SK-N-SH treated with all-trans-retinoic acid at 6 μM for 48 hours (cell line): ENCODE measurements at regions not wholly inside any gene's neighbourhood (a gene's known extent, or its start where the extent isn't known, plus 50 kb on each side); places are given as distances from the start of the nearest gene placed in this dataset.

Experiments used
- ATAC-seq: fragments of 200-7000 bp; cut with Tn5 transposase; 3 replicates; pipeline ENCODE4 v1.9.1; 2020; ENCODE audit warnings: mild to moderate bottlenecking, moderate library complexity
- ARNTL ChIP-seq: fragments of 450-650 bp; formaldehyde crosslinking; IDR thresholded peaks from 2 replicates; pipeline ENCODE4 v1.5.0; 2020; ENCODE audit warnings: low read depth, mild to moderate bottlenecking, moderate library complexity, borderline replicate concordance
- BACH2 ChIP-seq: fragments of 250-450 bp; sonication (Bioruptor Pico); IDR thresholded peaks from 2 replicates; pipeline ENCODE4 v1.9.0; 2021; ENCODE audit warnings: mild to moderate bottlenecking, borderline replicate concordance
- CSDC2 ChIP-seq: fragments of 250-450 bp; sonication (Bioruptor Pico); IDR thresholded peaks from 2 replicates; pipeline ENCODE4 v1.5.0; 2020; ENCODE audit warnings: mild to moderate bottlenecking, moderate library complexity
- ESRRG ChIP-seq: fragments of 250-450 bp; sonication (Bioruptor Pico); IDR thresholded peaks from 2 replicates; pipeline ENCODE4 v1.6.1; 2021; ENCODE audit warnings: mild to moderate bottlenecking
- GLIS3 ChIP-seq: fragments of 250-450 bp; sonication (Bioruptor Pico); IDR thresholded peaks from 2 replicates; pipeline ENCODE4 v1.5.0; 2020; ENCODE audit warnings: mild to moderate bottlenecking, moderate library complexity
- ISL1 ChIP-seq: fragments of 250-450 bp; sonication (Bioruptor Pico); IDR thresholded peaks from 2 replicates; pipeline ENCODE4 v2.1.2; 2022; ENCODE audit warnings: mild to moderate bottlenecking, moderate library complexity
- OSR1 ChIP-seq: fragments of 250-450 bp; sonication (Bioruptor Pico); IDR thresholded peaks from 2 replicates; pipeline ENCODE4 v1.8.0; 2022; ENCODE audit warnings: moderate library complexity, mild to moderate bottlenecking, inconsistent platforms
- PPARA ChIP-seq: fragments of 250-450 bp; sonication (Bioruptor Pico); IDR thresholded peaks from 2 replicates; pipeline ENCODE4 v1.5.0; 2020; ENCODE audit warnings: mild to moderate bottlenecking, borderline replicate concordance
- RARB ChIP-seq: fragments of 250-450 bp; sonication (Bioruptor Pico); IDR thresholded peaks from 2 replicates; pipeline ENCODE4 v1.8.0; 2021; ENCODE audit warnings: mild to moderate bottlenecking, moderate library complexity
- SNAI2 ChIP-seq: fragments of 250-450 bp; sonication (Bioruptor Pico); IDR thresholded peaks from 2 replicates; pipeline ENCODE4 v1.5.0; 2020; ENCODE audit warnings: mild to moderate bottlenecking, moderate library complexity
- TCF4 ChIP-seq: fragments of 250-450 bp; sonication (Bioruptor Pico); IDR thresholded peaks from 2 replicates; pipeline ENCODE4 v1.8.0; 2021; ENCODE audit warnings: mild to moderate bottlenecking, moderate library complexity, borderline replicate concordance
- TOX ChIP-seq: fragments of 250-450 bp; sonication (Bioruptor Pico); IDR thresholded peaks from 2 replicates; pipeline ENCODE4 v1.8.0; 2021; ENCODE audit warnings: mild to moderate bottlenecking, moderate library complexity, borderline replicate concordance
- ZFP30 ChIP-seq: fragments of 450-650 bp; formaldehyde crosslinking; IDR thresholded peaks from 2 replicates; pipeline ENCODE4 v1.5.0; 2022; ENCODE audit warnings: mild to moderate bottlenecking, moderate library complexity
- ZNF565 ChIP-seq: fragments of 450-650 bp; formaldehyde crosslinking; conservative IDR thresholded peaks from 2 replicates; pipeline ENCODE4 v1.5.0; 2020; ENCODE audit warnings: low read depth, mild to moderate bottlenecking, moderate library complexity
- ZNF70 ChIP-seq: fragments of 450-650 bp; formaldehyde crosslinking; IDR thresholded peaks from 2 replicates; pipeline ENCODE4 v1.5.0; 2020; ENCODE audit warnings: mild to moderate bottlenecking, moderate library complexity
- ZNF8 ChIP-seq: fragments of 450-650 bp; formaldehyde crosslinking; IDR thresholded peaks from 2 replicates; pipeline ENCODE4 v1.5.0; 2020; ENCODE audit warnings: mild to moderate bottlenecking, moderate library complexity
- TF ChIP-seq, protein P1 (sequence below): fragments of 250-450 bp; sonication (Bioruptor Pico); IDR thresholded peaks from 2 replicates; pipeline ENCODE4 v1.5.0; 2020; ENCODE audit warnings: mild to moderate bottlenecking, moderate library complexity
- TF ChIP-seq, protein P2 (sequence below): fragments of 250-450 bp; sonication (Bioruptor Pico); IDR thresholded peaks from 2 replicates; pipeline ENCODE4 v1.5.1; 2021; ENCODE audit warnings: mild to moderate bottlenecking, moderate library complexity
- TF ChIP-seq, protein P3 (sequence below): fragments of 250-450 bp; sonication (Bioruptor Pico); IDR thresholded peaks from 2 replicates; pipeline ENCODE4 v1.8.0; 2021; ENCODE audit warnings: low read depth, mild to moderate bottlenecking, moderate library complexity, borderline replicate concordance
- TF ChIP-seq, protein P4 (sequence below): fragments of 250-450 bp; sonication (Bioruptor Pico); IDR thresholded peaks from 2 replicates; pipeline ENCODE4 v1.5.1; 2020; ENCODE audit warnings: low read depth, mild to moderate bottlenecking, moderate library complexity
- TF ChIP-seq, protein P5 (sequence below): fragments of 250-450 bp; sonication (Bioruptor Pico); IDR thresholded peaks from 2 replicates; pipeline ENCODE4 v1.8.0; 2020; ENCODE audit warnings: mild to moderate bottlenecking, moderate library complexity, borderline replicate concordance

DNA sequence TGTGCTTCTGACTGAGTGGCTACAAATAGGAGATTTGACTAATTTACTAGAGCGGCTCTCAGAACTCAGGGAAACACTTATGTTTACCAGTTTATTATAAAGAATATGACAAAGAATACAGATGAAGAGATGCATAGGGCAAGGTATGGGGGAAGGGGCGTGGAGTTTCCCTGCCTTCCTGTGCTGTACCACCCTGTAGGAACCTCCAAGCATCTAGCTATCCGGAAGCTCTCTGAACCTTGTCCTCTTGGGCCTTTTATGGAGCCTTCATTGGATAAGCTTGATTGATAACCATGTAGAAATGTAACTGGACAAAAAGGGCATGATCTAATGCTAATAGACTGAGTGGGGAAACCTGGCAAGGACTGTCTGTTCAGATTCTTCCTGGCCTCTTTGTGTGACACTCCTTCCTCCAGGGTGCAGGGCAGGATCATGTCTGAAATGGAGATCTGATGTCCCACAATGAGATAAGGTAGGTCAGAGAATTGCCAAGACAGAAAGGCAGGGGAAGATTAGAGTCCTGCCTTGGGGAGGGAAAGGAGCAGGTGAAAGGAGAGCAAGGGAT is 101.8 kb upstream of the NPAS2 start (continued):
- TF ChIP-seq, protein P1, sequence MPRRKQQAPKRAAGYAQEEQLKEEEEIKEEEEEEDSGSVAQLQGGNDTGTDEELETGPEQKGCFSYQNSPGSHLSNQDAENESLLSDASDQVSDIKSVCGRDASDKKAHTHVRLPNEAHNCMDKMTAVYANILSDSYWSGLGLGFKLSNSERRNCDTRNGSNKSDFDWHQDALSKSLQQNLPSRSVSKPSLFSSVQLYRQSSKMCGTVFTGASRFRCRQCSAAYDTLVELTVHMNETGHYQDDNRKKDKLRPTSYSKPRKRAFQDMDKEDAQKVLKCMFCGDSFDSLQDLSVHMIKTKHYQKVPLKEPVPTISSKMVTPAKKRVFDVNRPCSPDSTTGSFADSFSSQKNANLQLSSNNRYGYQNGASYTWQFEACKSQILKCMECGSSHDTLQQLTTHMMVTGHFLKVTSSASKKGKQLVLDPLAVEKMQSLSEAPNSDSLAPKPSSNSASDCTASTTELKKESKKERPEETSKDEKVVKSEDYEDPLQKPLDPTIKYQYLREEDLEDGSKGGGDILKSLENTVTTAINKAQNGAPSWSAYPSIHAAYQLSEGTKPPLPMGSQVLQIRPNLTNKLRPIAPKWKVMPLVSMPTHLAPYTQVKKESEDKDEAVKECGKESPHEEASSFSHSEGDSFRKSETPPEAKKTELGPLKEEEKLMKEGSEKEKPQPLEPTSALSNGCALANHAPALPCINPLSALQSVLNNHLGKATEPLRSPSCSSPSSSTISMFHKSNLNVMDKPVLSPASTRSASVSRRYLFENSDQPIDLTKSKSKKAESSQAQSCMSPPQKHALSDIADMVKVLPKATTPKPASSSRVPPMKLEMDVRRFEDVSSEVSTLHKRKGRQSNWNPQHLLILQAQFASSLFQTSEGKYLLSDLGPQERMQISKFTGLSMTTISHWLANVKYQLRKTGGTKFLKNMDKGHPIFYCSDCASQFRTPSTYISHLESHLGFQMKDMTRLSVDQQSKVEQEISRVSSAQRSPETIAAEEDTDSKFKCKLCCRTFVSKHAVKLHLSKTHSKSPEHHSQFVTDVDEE: no peak
- TF ChIP-seq CSDC2 (CRISPR knock-in tag) (no peak), RARB (CRISPR knock-in tag) (no peak), ZNF70 (CRISPR knock-in tag) (no peak)
- TF ChIP-seq, all 23 proteins: peak for 0

DNA sequence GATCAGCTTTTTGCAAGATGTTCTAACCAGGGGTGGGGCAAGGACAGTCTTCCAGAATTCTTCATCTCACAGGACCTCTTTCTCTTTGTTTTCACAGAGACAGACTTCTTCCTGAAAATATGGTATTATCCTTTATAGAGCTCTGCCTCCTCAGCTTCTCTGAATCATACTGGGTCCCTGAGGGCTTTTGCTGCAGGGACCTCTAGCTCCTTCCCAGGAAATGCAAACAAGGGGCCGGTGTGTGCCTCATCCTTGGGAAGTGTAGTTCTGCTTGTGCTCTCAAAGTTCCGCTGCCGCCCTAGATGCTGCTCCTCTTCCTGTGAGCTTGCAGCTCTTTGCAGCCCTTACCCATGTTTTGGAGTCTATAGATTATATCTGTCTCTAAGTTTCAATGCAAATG is 99.5 kb upstream of the NPAS2 start:
- no peak for ATAC-seq
- no peak for TF ChIP-seq OSR1 (CRISPR knock-in tag)
- TF ChIP-seq, protein P2, sequence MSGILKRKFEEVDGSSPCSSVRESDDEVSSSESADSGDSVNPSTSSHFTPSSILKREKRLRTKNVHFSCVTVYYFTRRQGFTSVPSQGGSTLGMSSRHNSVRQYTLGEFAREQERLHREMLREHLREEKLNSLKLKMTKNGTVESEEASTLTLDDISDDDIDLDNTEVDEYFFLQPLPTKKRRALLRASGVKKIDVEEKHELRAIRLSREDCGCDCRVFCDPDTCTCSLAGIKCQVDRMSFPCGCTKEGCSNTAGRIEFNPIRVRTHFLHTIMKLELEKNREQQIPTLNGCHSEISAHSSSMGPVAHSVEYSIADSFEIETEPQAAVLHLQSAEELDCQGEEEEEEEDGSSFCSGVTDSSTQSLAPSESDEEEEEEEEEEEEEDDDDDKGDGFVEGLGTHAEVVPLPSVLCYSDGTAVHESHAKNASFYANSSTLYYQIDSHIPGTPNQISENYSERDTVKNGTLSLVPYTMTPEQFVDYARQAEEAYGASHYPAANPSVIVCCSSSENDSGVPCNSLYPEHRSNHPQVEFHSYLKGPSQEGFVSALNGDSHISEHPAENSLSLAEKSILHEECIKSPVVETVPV (CRISPR knock-in tag): no peak

DNA sequence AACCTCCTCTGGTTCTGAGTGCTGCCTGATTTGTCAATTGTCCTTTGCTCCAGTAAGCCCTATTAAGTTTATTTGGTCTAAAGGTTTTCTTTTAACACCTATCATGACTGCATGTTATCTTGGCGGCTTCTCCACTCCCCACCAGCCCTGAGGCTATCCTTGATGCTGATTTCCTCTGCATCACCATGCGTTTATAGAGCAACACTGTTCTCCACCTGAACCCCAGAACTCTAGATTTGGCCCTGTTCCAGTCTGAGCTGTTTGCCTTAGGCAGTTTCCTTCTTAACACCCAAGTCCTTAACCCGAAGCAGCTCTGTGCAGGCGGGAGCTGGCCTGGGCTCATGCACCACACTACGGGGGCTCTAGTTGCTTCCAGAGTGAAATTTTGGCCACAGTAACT is 98.2 kb upstream of the NPAS2 start:
- ATAC-seq: no peak
- TF ChIP-seq ZNF565 (CRISPR knock-in tag) (no peak), OSR1 (CRISPR knock-in tag) (no peak), BACH2 (CRISPR knock-in tag) (no peak), RARB (CRISPR knock-in tag) (no peak), TCF4 (CRISPR knock-in tag) (no peak), ZNF8 (no peak)
- TF ChIP-seq, protein P3, sequence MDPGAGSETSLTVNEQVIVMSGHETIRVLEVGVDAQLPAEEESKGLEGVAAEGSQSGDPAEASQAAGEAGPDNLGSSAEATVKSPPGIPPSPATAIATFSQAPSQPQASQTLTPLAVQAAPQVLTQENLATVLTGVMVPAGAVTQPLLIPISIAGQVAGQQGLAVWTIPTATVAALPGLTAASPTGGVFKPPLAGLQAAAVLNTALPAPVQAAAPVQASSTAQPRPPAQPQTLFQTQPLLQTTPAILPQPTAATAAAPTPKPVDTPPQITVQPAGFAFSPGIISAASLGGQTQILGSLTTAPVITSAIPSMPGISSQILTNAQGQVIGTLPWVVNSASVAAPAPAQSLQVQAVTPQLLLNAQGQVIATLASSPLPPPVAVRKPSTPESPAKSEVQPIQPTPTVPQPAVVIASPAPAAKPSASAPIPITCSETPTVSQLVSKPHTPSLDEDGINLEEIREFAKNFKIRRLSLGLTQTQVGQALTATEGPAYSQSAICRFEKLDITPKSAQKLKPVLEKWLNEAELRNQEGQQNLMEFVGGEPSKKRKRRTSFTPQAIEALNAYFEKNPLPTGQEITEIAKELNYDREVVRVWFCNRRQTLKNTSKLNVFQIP (CRISPR knock-in tag): no peak

DNA sequence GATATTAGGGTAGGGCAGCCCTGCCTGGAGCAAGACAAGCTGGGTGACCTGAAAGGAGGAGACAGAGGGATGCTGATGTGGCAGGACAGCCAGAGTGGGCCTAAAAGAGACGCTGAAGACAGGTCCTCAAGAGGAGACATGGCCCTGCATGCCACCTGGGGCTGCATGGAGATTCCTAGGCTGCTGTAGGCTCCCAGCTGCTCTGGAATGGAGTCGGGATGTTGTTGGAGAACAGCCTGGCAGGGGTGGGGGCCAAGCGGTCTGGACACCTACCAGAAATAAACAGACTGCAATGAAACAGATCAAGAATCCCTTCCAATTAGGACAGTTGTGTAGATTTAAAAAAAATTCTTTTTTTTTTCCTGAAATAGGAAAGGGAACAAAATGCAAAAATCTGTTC is 97.8 kb upstream of the NPAS2 start:
- TF ChIP-seq RARB (CRISPR knock-in tag) (no peak), ARNTL (CRISPR knock-in tag) (no peak), ZNF565 (CRISPR knock-in tag) (no peak), TCF4 (CRISPR knock-in tag) (no peak), ZFP30 (CRISPR knock-in tag) (no peak), TOX (CRISPR knock-in tag) (no peak), ISL1 (no peak), ESRRG (CRISPR knock-in tag) (no peak), PPARA (CRISPR knock-in tag) (no peak), CSDC2 (CRISPR knock-in tag) (no peak), SNAI2 (CRISPR knock-in tag) (no peak), GLIS3 (no peak), ZNF8 (no peak), BACH2 (CRISPR knock-in tag) (no peak), ZNF70 (CRISPR knock-in tag) (no peak), OSR1 (CRISPR knock-in tag) (no peak)
- TF ChIP-seq, protein P4, sequence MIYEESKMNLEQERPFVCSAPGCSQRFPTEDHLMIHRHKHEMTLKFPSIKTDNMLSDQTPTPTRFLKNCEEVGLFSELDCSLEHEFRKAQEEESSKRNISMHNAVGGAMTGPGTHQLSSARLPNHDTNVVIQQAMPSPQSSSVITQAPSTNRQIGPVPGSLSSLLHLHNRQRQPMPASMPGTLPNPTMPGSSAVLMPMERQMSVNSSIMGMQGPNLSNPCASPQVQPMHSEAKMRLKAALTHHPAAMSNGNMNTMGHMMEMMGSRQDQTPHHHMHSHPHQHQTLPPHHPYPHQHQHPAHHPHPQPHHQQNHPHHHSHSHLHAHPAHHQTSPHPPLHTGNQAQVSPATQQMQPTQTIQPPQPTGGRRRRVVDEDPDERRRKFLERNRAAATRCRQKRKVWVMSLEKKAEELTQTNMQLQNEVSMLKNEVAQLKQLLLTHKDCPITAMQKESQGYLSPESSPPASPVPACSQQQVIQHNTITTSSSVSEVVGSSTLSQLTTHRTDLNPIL: no peak
- TF ChIP-seq, protein P1: no peak
- TF ChIP-seq, protein P5, sequence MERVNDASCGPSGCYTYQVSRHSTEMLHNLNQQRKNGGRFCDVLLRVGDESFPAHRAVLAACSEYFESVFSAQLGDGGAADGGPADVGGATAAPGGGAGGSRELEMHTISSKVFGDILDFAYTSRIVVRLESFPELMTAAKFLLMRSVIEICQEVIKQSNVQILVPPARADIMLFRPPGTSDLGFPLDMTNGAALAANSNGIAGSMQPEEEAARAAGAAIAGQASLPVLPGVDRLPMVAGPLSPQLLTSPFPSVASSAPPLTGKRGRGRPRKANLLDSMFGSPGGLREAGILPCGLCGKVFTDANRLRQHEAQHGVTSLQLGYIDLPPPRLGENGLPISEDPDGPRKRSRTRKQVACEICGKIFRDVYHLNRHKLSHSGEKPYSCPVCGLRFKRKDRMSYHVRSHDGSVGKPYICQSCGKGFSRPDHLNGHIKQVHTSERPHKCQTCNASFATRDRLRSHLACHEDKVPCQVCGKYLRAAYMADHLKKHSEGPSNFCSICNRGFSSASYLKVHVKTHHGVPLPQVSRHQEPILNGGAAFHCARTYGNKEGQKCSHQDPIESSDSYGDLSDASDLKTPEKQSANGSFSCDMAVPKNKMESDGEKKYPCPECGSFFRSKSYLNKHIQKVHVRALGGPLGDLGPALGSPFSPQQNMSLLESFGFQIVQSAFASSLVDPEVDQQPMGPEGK (CRISPR knock-in tag): no peak
- TF ChIP-seq, protein P2 (CRISPR knock-in tag): no peak
- no peak for ATAC-seq
